Activated CD4-positive, alpha-beta T cell treated with anti-CD3 and anti-CD28 coated beads, Interleukin-2, amount 10 ng/mL, durations not matched to agents 7 days and 5 days (primary cell): ENCODE measurements at regions not wholly inside any gene's neighbourhood (a gene's known extent, or its start where the extent isn't known, plus 50 kb on each side); places are given as distances from the start of the nearest gene placed in this dataset.

Experiments
- CTCF ChIA-PET: fragments of 350-600 bp; sonication (Branson Sonifier 250); formaldehyde crosslinking; loops from one replicate; lab custom pipeline; 2021; ENCODE audit warnings: antibody characterized with exemption; lab: Charles Lee
- POLR2A ChIA-PET: fragments of 350-600 bp; sonication (Branson Sonifier 250); formaldehyde crosslinking; loops from one replicate; lab custom pipeline; 2021; ENCODE audit warnings: antibody characterized with exemption; lab: Charles Lee
- DNase-seq: peaks from one replicate; pipeline ENCODE4 v3.0.0-alpha.2; 2020
- H3K27ac Mint-ChIP-seq: one replicate; pipeline ENCODE4 v1.8.0; 2021; ENCODE audit warnings: mild to moderate bottlenecking, moderate library complexity, mixed read lengths
- H3K27me3 Mint-ChIP-seq: one replicate; pipeline ENCODE4 v1.8.0; 2021; ENCODE audit warnings: mixed read lengths
- H3K36me3 Mint-ChIP-seq: one replicate; pipeline ENCODE4 v1.8.0; 2021; ENCODE audit warnings: low read depth, mixed read lengths
- H3K4me1 Mint-ChIP-seq: one replicate; pipeline ENCODE4 v1.8.0; 2021; ENCODE audit warnings: mixed read lengths
- H3K4me3 Mint-ChIP-seq: one replicate; pipeline ENCODE4 v1.8.0; 2021; ENCODE audit warnings: mild to moderate bottlenecking, moderate library complexity, mixed read lengths
- H3K9me3 Mint-ChIP-seq: one replicate; pipeline ENCODE4 v1.8.0; 2021; ENCODE audit warnings: mixed read lengths

DNA sequence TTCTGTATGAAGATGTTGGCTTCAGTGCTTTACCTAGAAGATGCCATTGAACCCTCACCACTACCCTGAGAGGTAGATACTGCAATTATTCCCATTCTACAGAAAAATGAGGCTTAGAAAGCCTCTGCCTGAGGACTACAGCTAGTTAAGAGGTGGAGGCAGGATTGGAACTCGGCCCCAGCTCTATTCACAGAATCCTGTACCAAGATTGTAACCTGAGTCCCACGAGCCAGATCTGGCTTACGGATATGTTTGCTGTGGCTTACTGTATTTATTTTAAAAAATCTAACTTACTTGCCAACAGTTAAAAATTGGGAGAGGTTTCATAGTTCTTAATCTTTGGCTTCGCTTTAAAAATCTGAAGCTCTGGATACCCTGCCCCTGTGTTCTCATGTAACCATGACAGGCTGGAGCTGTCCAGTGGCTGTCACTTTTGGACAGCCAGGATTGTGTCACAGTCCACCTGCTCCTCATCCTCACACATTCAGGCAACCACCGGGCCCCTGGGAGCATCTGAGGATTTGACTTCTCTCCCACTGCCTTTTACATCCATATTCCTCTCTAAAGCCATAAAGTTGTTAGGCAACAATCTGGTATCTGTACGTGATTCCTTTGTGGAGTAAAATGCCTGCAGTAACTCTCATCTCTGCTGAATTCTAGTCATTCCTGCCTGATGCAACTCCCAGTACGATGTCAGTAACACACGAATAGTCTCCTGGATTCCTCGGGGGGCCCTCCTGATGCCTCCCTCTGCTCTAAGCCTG is 160.8 kb upstream of the SERP2 start:
- POLR2A ChIA-PET, result no interaction called here
- Mint-ChIP-seq H3K9me3 (no peaks in the 10 kb centered on the region), H3K36me3 (no peaks in the 10 kb centered on the region), H3K4me3 (no peak overlapping the region), H3K27me3 (peaks cover 18% of the 10 kb centered on the region), H3K27ac (no peak overlapping the region), H3K4me1 (no peaks in the 10 kb centered on the region)
- no peak for DNase-seq
- CTCF ChIA-PET, result no interaction called here

- Mint-ChIP-seq H3K4me3 (no peak overlapping the region), H3K9me3 (no peaks in the 10 kb centered on the region), H3K27ac (no peak overlapping the region), H3K36me3 (no peaks in the 10 kb centered on the region), H3K4me1 (no peaks in the 10 kb centered on the region), H3K27me3 (peaks cover 6% of the 10 kb centered on the region)
- DNase-seq, result no peak
- ChIA-PET CTCF (no interaction called here), POLR2A (no interaction called here)
These were observed 155.0 kb upstream of the SERP2 start for GRCh38 chr13:44218501-44219240.

- Mint-ChIP-seq H3K27ac (no peak overlapping the region), H3K27me3 (peaks cover 6% of the 10 kb centered on the region), H3K4me3 (no peak overlapping the region), H3K9me3 (no peaks in the 10 kb centered on the region), H3K4me1 (no peaks in the 10 kb centered on the region), H3K36me3 (no peaks in the 10 kb centered on the region)
- ChIA-PET CTCF (no interaction called here), POLR2A (no interaction called here)
- no peak for DNase-seq
These were observed 153.8 kb upstream of the SERP2 start for GRCh38 chr13:44219577-44220548.

DNA sequence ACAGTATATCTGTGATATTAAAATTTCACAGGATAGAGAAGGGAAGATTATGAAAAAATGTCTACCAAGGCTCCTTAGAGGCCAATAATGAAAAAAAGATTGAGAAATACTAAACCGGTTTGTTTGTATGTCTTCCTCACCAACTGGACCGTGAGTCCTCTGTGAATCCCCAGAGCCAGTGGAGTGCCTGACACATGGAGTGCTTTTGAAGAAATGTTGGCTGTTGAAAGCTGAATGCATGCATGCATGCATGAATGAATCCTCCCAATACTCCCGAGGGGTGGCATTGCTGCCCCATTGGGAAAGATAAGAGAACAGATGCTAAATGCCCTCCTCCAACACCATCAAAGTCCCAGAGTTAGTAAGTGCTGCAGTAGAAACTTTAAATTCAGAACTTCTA is 152.7 kb upstream of the SERP2 start:
- Mint-ChIP-seq H3K36me3 (no peaks in the 10 kb centered on the region), H3K9me3 (peaks cover 1% of the 10 kb centered on the region), H3K27ac (no peak overlapping the region), H3K27me3 (peaks cover 4% of the 10 kb centered on the region), H3K4me3 (no peak overlapping the region), H3K4me1 (no peaks in the 10 kb centered on the region)
- ChIA-PET CTCF (no interaction called here), POLR2A (no interaction called here)
- DNase-seq, result no peak

DNA sequence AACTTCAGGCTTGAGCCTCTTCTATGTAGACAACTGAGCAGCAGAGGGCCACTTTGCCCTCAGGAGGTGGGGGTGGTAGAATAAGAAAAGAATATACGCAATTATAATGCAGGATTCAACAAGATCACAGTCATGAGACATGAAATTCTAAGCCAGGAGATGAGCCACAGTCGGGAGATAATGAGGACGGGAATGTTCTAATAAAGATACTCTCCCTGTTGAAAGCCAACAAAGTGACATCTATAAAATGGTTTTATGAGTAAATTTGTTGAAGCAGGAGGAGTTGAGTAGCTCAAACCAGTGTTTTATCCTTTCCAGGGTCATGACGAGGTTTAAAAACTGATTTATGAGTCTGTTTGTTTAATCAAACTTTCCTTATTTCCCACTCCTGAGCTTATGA is 152.0 kb upstream of the SERP2 start:
- Mint-ChIP-seq H3K4me3 (no peak overlapping the region), H3K27ac (no peak overlapping the region), H3K4me1 (no peaks in the 10 kb centered on the region), H3K36me3 (no peaks in the 10 kb centered on the region), H3K27me3 (peaks cover 3% of the 10 kb centered on the region), H3K9me3 (peaks cover 2% of the 10 kb centered on the region)
- ChIA-PET CTCF (no interaction called here), POLR2A (no interaction called here)
- DNase-seq, result no peak

DNA sequence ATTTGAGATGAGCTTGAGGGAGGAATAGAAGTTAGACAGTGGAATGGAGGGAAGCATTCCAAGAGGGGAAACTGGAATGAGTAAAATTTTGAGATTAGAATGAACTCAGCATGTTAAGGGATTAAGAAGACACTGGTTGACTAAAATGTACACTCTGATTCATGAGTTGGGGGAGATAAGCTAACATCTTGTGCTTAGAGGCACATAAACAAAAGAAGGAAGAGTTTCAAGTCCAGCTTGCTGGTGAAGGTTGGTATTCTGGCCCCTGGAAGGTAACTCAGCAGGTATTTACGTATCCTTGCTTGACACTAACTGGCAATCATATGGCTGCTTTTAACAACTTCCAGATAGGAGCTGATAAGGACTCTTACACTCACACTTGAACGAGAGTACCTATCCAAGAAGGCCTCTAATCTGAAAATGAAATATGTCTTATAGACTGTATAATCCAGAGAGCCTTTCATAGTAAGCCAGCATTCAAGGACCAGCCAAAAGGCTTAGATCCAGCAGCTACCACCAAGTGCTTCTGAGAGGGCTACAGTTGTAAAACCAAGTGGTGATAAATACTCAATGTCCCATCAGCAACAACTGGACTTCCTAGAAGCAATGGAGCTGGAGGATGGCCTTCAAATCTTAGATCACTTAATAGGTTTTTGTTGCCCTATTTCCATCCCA is 149.7 kb upstream of the SERP2 start:
- Mint-ChIP-seq H3K36me3 (no peaks in the 10 kb centered on the region), H3K27ac (no peak overlapping the region), H3K27me3 (peaks cover 3% of the 10 kb centered on the region), H3K4me3 (no peak overlapping the region), H3K4me1 (no peaks in the 10 kb centered on the region), H3K9me3 (peaks cover 2% of the 10 kb centered on the region)
- CTCF ChIA-PET, result interaction anchor here (1.4 kb wide), 1 partner anchor 37 kb away, joined by 3 read pairs; no protein-coding TSS in a partner anchor
- DNase-seq, result no peak
- POLR2A ChIA-PET, result no interaction called here

- ChIA-PET POLR2A (no interaction called here), CTCF (interaction anchor here (1.4 kb wide), 1 partner anchor 38 kb away, joined by 3 read pairs; no protein-coding TSS in a partner anchor)
- no peaks in the 10 kb centered on the region for H3K36me3 Mint-ChIP-seq
- H3K27me3 Mint-ChIP-seq, result peaks cover 3% of the 10 kb centered on the region
- H3K4me1 Mint-ChIP-seq, result no peaks in the 10 kb centered on the region
- H3K27ac Mint-ChIP-seq, result no peak overlapping the region
- H3K4me3 Mint-ChIP-seq, result no peak overlapping the region
- DNase-seq, result no peak
- H3K9me3 Mint-ChIP-seq, result peaks cover 2% of the 10 kb centered on the region
These were observed 149.0 kb upstream of the SERP2 start for GRCh38 chr13:44224450-44225149.

- DNase-seq, result no peak
- POLR2A ChIA-PET, result no interaction called here
- Mint-ChIP-seq H3K27me3 (peaks cover 8% of the 10 kb centered on the region), H3K4me3 (no peak overlapping the region), H3K36me3 (no peaks in the 10 kb centered on the region), H3K4me1 (no peaks in the 10 kb centered on the region), H3K27ac (no peak overlapping the region), H3K9me3 (peaks cover 2% of the 10 kb centered on the region)
- CTCF ChIA-PET, result no interaction called here
These were observed 144.1 kb upstream of the SERP2 start for GRCh38 chr13:44229371-44230030.

GRCh38 chr13:44230071-44230470 is 143.6 kb upstream of the SERP2 start:
- Mint-ChIP-seq H3K27ac (no peak overlapping the region), H3K4me3 (no peak overlapping the region), H3K9me3 (peaks cover 2% of the 10 kb centered on the region), H3K4me1 (no peaks in the 10 kb centered on the region), H3K27me3 (peaks cover 10% of the 10 kb centered on the region), H3K36me3 (no peaks in the 10 kb centered on the region)
- CTCF ChIA-PET, result no interaction called here
- DNase-seq, result no peak
- POLR2A ChIA-PET, result no interaction called here

DNA sequence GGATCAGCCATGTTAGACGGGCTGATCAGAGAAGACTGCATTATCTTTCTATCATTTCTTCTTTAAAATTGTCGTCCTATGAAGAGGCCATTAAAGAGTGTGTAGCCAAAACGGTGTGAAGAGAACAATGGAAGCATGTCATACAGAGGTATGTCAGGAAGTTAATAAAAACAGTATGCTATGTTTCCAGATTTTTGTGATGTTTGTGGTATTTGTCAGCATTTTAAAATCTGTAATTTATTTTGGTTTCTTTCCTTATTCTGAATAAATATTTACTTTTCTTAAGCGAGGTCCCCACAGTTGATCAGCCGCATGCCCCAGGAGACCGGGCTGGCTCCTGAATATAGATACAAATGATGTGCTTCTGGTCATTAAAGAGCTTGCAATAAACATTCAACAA is 142.9 kb upstream of the SERP2 start:
- H3K4me1 Mint-ChIP-seq, result no peaks in the 10 kb centered on the region
- no peaks in the 10 kb centered on the region for H3K36me3 Mint-ChIP-seq
- no peak overlapping the region for H3K4me3 Mint-ChIP-seq
- DNase-seq, result no peak
- H3K27me3 Mint-ChIP-seq, result peaks cover 10% of the 10 kb centered on the region
- CTCF ChIA-PET, result no interaction called here
- H3K9me3 Mint-ChIP-seq, result peaks cover 2% of the 10 kb centered on the region
- no peak overlapping the region for H3K27ac Mint-ChIP-seq
- POLR2A ChIA-PET, result no interaction called here

- no peaks in the 10 kb centered on the region for H3K36me3 Mint-ChIP-seq
- no peak overlapping the region for H3K27ac Mint-ChIP-seq
- no peak for DNase-seq
- H3K9me3 Mint-ChIP-seq, result no peaks in the 10 kb centered on the region
- no peaks in the 10 kb centered on the region for H3K4me1 Mint-ChIP-seq
- POLR2A ChIA-PET, result interaction anchor here (0.6 kb wide), 1 partner anchor 167 kb away, joined by 4 read pairs; no protein-coding TSS in a partner anchor
- CTCF ChIA-PET, result no interaction called here
- no peak overlapping the region for H3K4me3 Mint-ChIP-seq
- peaks cover 10% of the 10 kb centered on the region for H3K27me3 Mint-ChIP-seq
These were observed 141.7 kb upstream of the SERP2 start for GRCh38 chr13:44231786-44232516.
